GM13976 (cell line): ENCODE measurements at regions not wholly inside any gene's neighbourhood (a gene's known extent, or its start where the extent isn't known, plus 50 kb on each side); places are given as distances from the start of the nearest gene placed in this dataset.

ENCODE experiments used
- DNase-seq: peaks from one replicate; pipeline ENCODE4 v3.0.0; 2012; ENCODE audit warnings: low spot score
- in situ Hi-C: fragments of 300-500 bp; cut with MboI; formaldehyde crosslinking; loops from one replicate; pipeline ENCODE4 v1.12.0; 2022; ENCODE audit warnings: low sequenced_read_pairs, mixed read lengths, inconsistent platforms; ENCODE audit not compliant: unreplicated experiment
- TF ChIP-seq, protein P1 (sequence below): IDR thresholded peaks from 2 replicates; pipeline ENCODE4 v1.5.1; 2012; ENCODE audit warnings: borderline replicate concordance, mild to moderate bottlenecking; ENCODE audit not compliant: insufficient read depth; ENCODE audit errors: extremely low read depth, missing control alignments, control extremely low read depth

DNA sequence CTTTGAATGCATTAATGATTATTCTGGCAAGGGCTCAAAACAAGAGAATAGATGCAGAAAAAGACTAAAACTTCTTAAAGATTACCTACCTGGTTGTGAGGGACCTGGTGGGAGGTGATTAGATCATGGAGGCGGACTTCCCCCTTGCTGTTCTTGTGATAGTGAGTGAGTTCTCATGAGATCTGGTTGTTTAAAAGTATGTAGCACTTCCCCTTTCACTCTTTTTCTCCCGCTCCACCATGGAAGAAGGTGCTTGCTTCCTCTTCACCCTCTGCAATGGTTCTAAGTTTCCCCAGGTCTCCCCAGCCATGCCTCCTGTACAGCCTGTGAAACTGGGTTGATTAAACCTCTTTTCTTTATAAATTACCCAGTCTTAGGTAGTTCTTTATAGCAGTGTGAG lies 226.6 kb downstream of the ARHGAP12 start:
- TF ChIP-seq, protein P1, sequence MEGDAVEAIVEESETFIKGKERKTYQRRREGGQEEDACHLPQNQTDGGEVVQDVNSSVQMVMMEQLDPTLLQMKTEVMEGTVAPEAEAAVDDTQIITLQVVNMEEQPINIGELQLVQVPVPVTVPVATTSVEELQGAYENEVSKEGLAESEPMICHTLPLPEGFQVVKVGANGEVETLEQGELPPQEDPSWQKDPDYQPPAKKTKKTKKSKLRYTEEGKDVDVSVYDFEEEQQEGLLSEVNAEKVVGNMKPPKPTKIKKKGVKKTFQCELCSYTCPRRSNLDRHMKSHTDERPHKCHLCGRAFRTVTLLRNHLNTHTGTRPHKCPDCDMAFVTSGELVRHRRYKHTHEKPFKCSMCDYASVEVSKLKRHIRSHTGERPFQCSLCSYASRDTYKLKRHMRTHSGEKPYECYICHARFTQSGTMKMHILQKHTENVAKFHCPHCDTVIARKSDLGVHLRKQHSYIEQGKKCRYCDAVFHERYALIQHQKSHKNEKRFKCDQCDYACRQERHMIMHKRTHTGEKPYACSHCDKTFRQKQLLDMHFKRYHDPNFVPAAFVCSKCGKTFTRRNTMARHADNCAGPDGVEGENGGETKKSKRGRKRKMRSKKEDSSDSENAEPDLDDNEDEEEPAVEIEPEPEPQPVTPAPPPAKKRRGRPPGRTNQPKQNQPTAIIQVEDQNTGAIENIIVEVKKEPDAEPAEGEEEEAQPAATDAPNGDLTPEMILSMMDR: no peak
- no peak for DNase-seq
- in situ Hi-C loops: no loop called here

DNA sequence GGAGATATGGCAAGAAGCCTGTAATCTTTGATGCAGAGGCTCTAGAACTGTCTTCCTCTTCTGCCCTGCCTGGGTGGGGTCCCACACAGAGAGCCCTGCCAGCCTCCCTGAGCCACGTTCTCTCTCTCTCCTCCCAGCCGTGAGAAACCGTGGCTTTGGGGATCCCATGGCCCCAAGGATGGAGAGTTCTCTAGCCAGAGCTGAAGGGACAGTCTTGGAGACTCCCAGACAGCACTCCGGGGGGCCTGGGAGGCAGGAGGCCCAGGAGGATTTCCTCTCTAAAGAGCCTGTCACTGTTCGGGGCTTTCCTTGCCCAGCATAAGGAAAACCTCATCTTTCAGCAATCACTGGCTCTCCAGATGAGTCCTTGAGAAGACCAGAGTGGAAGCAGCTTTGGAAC lies 227.1 kb downstream of the ARHGAP12 start:
- no peak for DNase-seq
- TF ChIP-seq, protein P1: no peak
- in situ Hi-C loops: no loop called here

DNA sequence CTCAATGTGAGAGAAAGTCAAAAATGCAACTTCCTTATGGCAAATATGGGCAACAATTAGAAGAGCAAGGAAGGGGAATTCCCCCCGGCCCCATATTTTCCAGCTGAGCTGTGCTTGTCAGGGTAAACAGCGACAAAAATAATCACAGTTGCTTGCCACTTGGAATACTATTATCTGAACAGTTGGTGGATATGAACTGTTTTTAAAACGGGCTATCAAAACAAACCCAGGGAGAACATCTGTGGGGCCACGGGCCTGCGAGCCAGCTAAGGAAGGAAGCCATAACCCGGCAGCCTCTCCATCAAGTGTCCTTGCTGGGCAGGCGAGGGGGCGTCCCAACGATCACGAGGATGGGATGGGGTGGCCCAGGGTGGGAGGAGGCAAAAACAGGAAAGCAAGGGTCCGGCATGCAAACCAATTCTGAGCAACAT lies 228.4 kb downstream of the ARHGAP12 start:
- in situ Hi-C loops: no loop called here
- TF ChIP-seq, protein P1: no peak
- DNase-seq: no peak

DNA sequence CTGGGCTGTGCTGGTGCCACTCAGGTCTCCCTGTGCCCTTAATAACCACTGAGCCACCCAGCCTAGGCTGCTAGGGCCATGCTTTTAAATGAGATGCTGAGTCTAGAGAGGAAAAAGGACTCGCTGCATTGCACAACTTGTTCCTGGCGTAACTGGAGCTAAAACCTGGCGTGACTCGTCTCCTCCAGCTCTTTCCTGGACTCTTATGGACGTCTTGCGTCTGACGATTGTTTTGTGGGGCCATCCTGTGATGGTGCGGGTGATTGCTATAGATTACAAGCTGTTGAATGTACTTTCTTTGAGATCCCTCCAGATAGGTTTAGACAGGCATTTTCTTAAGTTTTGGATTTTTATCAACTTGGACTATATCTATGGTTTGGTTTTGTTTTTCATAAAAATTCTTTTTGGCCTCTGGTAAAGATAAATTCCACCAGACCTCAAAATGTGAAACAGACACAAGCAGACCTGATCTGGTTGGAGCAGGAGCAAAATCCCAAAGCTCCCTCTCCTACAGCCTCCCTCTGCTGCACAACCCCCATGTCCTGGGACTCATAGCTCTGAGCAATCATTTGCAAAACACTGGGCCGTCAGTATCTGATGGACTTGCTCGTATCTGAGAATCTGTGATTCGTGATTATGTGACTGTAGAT lies 230.3 kb downstream of the ARHGAP12 start:
- TF ChIP-seq, protein P1: no peak
- DNase-seq: no peak
- in situ Hi-C loops: no loop called here

DNA sequence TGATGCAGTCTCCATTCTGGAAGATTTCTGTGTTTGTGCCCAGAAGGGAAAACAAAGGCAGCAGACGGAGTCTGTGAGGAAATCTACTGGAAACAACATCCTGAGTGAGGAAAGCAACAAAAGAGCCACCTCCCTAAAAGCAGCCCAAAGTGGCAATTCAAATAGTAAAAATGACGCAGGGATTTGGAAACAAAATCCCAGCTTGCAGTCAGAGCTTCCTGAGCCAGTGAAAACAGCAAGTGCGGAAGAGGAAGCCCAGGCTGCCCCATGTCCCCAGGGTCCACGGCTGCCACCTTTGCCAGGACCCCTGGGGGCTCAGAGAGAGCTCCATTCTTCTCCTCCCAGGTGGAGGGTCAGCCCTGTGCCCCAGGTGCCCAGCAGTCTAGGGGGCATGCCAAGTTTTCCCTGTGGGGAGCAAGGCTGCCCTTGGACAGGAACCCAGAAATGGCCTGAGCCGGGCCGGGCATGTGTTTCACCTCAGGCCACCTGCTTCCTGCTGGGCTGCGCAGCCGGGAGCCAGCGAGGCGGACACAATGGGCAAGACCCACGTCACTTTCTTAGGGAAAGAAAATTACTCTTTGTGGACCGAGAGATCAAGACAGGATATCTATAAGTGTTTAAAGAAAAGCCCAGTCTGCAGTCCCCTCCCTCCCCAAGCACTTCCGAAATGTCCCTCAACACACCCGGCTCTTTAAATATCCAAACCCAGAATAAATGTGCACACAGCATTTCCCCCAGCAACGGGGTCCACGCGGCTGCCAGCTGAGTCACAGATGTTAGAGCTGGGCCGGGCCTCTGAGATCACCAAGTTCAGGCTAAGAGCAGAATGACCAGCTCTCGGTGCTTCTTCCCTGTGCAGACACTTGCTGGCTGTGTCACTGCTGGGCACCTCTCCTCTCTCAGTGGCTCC lies 231.1 kb downstream of the ARHGAP12 start:
- in situ Hi-C loops: no loop called here
- DNase-seq: no peak
- TF ChIP-seq, protein P1: no peak

GRCh38 chr10:31694929-31695837 lies 233.4 kb downstream of the ARHGAP12 start:
- DNase-seq: peak; percentile 9
- in situ Hi-C loops: no loop called here
- TF ChIP-seq, protein P1: no peak
